ENCODE measurements at regions not wholly inside any gene's neighbourhood (a gene's known extent, or its start where the extent isn't known, plus 50 kb on each side); places are given as distances from the start of the nearest gene placed in this dataset.
A peak's percentile ranks its signal among the peaks of the same experiment; 100 is the strongest.

- intact Hi-C loops (cut with DNase I): no loop called here
- no peak overlapping the region for H3K27ac ChIP-seq
- no peak for ATAC-seq
- DNase-seq: no peak
- whole genome bisulfite sequencing, 2 donors: 74 to 78% methylated on average over 4 of the region's 4 CpGs
- FAIRE-seq: no peak
- H3K9me3 ChIP-seq: no peaks in the 10 kb centered on the region
- no peaks in the 10 kb centered on the region for H3K4me1 ChIP-seq
- no peak overlapping the region for H3K4me3 ChIP-seq
- H3K27me3 ChIP-seq: no peaks in the 10 kb centered on the region
- no peak for TF ChIP-seq CTCF (IDR thresholded peaks at IDR 0.05)
- H3K36me3 ChIP-seq: no peaks in the 10 kb centered on the region
These were observed 241.5 kb downstream of the SOX11 start for GRCh38 chr2:5933669-5934068.

GRCh38 chr2:5937321-5937720 lies 245.1 kb downstream of the SOX11 start:
- H3K36me3 ChIP-seq: no peaks in the 10 kb centered on the region
- intact Hi-C loops (cut with DNase I): no loop called here
- H3K4me3 ChIP-seq: no peak overlapping the region
- 87 to 90% methylated on average over 4 of the region's 4 CpGs for WGBS, 2 donors
- FAIRE-seq (no peak), DNase-seq (no peak), ATAC-seq (no peak)
- H3K4me1 ChIP-seq: no peaks in the 10 kb centered on the region
- H3K27ac ChIP-seq: no peak overlapping the region
- TF ChIP-seq CTCF (IDR thresholded peaks at IDR 0.05): no peak
- no peaks in the 10 kb centered on the region for H3K27me3 ChIP-seq
- H3K9me3 ChIP-seq: no peaks in the 10 kb centered on the region

GRCh38 chr2:5937851-5938565 lies 245.8 kb downstream of the SOX11 start:
- no peak for TF ChIP-seq CTCF (IDR thresholded peaks at IDR 0.05)
- H3K4me1 ChIP-seq: no peaks in the 10 kb centered on the region
- WGBS, 2 donors: 74 to 78% methylated on average over 12 of the region's 12 CpGs
- no peaks in the 10 kb centered on the region for H3K9me3 ChIP-seq
- no peak overlapping the region for H3K27ac ChIP-seq
- intact Hi-C loops (cut with DNase I): no loop called here
- H3K4me3 ChIP-seq: no peak overlapping the region
- FAIRE-seq (no peak), ATAC-seq (no peak), DNase-seq (no peak)
- no peaks in the 10 kb centered on the region for H3K27me3 ChIP-seq
- no peaks in the 10 kb centered on the region for H3K36me3 ChIP-seq

- ATAC-seq: peak in 3 of 4 donors; percentile 14 to 65 (median 29)
These were observed 246.3 kb downstream of the SOX11 start for GRCh38 chr2:5938566-5938896.

More at GRCh38 chr2:5938566-5938896, 246.3 kb downstream of the SOX11 start:
- H3K4me3 ChIP-seq: no peak overlapping the region
- WGBS, 2 donors: 13 to 18% methylated on average over 10 of the region's 10 CpGs
- H3K36me3 ChIP-seq: no peaks in the 10 kb centered on the region
- intact Hi-C loops (cut with DNase I): no loop called here
- H3K27me3 ChIP-seq: no peaks in the 10 kb centered on the region
- no peak overlapping the region for H3K27ac ChIP-seq
- FAIRE-seq (no peak), DNase-seq (no peak)
- no peaks in the 10 kb centered on the region for H3K9me3 ChIP-seq
- no peaks in the 10 kb centered on the region for H3K4me1 ChIP-seq
- no peak for TF ChIP-seq CTCF (IDR thresholded peaks at IDR 0.05)

All from pancreas (tissue), 10 donors.